ENCODE measurements at regions not wholly inside any gene's neighbourhood (a gene's known extent, or its start where the extent isn't known, plus 50 kb on each side); places are given as distances from the start of the nearest gene placed in this dataset.

GRCh38 chrX:134180601-134181274 is 56.2 kb upstream of the CCDC160 start:
- Histone ChIP-seq H4K20me1 (ENCODE audit: control insufficient read depth, insufficient read depth, low read length, poor library complexity, severe bottlenecking) (no peaks in the 10 kb centered on the region), H3K79me2 (ENCODE audit: control insufficient read depth, insufficient read depth, low read length) (no peaks in the 10 kb centered on the region), H3K36me3 (replicated peaks in 1 of 2; ENCODE audit: control extremely low read depth in 1 of 2, control insufficient read depth in 1 of 2, extremely low read depth in 1 of 2, insufficient read depth in 2 of 2, low read length in 1 of 2) (no peaks in the 10 kb centered on the region), H3K4me1 (ENCODE audit: control insufficient read depth in 2 of 2, insufficient read depth in 2 of 2, low read length in 2 of 2) (no peaks in the 10 kb centered on the region), H3K27me3 (replicated peaks in 1 of 4; ENCODE audit: control extremely low read depth in 1 of 4, control insufficient read depth in 3 of 4, insufficient read depth in 4 of 4, low read length in 3 of 4) (peaks cover 0 to 4% (median 0%) of the 10 kb centered on the region in 4 experiments), H2AFZ (ENCODE audit: insufficient read depth, low read depth, low read length, poor library complexity, severe bottlenecking) (no peak overlapping the region), H3K4me3 (ENCODE audit: control extremely low read depth in 1 of 5, extremely low read depth in 1 of 5, insufficient read depth in 1 of 5, low read depth in 2 of 5, low read length in 4 of 5) (no peak overlapping the region), H3K9ac (ENCODE audit: low read length) (no peak overlapping the region), H3K27ac (ENCODE audit: low read length in 2 of 2) (no peak overlapping the region), H3K4me2 (replicated peaks; ENCODE audit: low read depth, low read length, poor library complexity, severe bottlenecking) (no peak overlapping the region), H3K9me3 (ENCODE audit: control extremely low read depth in 1 of 3, control insufficient read depth in 2 of 3, insufficient read depth in 1 of 3, low read length in 2 of 3) (no peaks in the 10 kb centered on the region)
- Mint-ChIP-seq H3K27ac (no peak overlapping the region), H3K9me3 (ENCODE audit: insufficient read depth) (no peaks in the 10 kb centered on the region), H3K27me3 (peaks cover 9% of the 10 kb centered on the region), H3K4me1 (no peaks in the 10 kb centered on the region), H3K4me3 (no peak overlapping the region)
- intact Hi-C loops (cut with micrococcal nuclease), result no loop called here
- no CpG with 5 or more reads among the region's 4 CpGs for WGBS (ENCODE audit: insufficient coverage)
- ChIA-PET CTCF (no interaction called here), POLR2A (no interaction called here)
- DNase-seq, result no peak
- no peak for ATAC-seq (ENCODE audit: low read depth)
- TF ChIP-seq CTCF (IDR thresholded peaks at IDR 0.05) (no peak), EZH2 (IDR thresholded peaks at IDR 0.05; ENCODE audit: borderline replicate concordance, insufficient read depth, low read depth, low read length, poor library complexity, severe bottlenecking) (no peak)

- H3K79me2 ChIP-seq (ENCODE audit: control insufficient read depth, insufficient read depth, low read length), result no peaks in the 10 kb centered on the region
- no peak overlapping the region for H3K4me3 Mint-ChIP-seq
- H3K27me3 ChIP-seq (replicated peaks in 1 of 4; ENCODE audit: control extremely low read depth in 1 of 4, control insufficient read depth in 3 of 4, insufficient read depth in 4 of 4, low read length in 3 of 4), result peaks cover 0 to 4% (median 0%) of the 10 kb centered on the region in 4 experiments
- no peaks in the 10 kb centered on the region for H3K36me3 ChIP-seq (replicated peaks in 1 of 2; ENCODE audit: control extremely low read depth in 1 of 2, control insufficient read depth in 1 of 2, extremely low read depth in 1 of 2, insufficient read depth in 2 of 2, low read length in 1 of 2)
- no peak overlapping the region for H3K9ac ChIP-seq (ENCODE audit: low read length)
- H3K4me1 ChIP-seq (ENCODE audit: control insufficient read depth in 2 of 2, insufficient read depth in 2 of 2, low read length in 2 of 2), result peaks cover 3 to 4% of the 10 kb centered on the region in 2 donors
- H2AFZ ChIP-seq (ENCODE audit: insufficient read depth, low read depth, low read length, poor library complexity, severe bottlenecking), result no peak overlapping the region
- no peaks in the 10 kb centered on the region for H3K9me3 Mint-ChIP-seq (ENCODE audit: insufficient read depth)
- no peak overlapping the region for H3K27ac ChIP-seq (ENCODE audit: low read length in 2 of 2)
- no peak for ATAC-seq (ENCODE audit: low read depth)
- H3K27me3 Mint-ChIP-seq, result peaks cover 9% of the 10 kb centered on the region
- TF ChIP-seq CTCF (IDR thresholded peaks at IDR 0.05) (no peak), EZH2 (IDR thresholded peaks at IDR 0.05; ENCODE audit: borderline replicate concordance, insufficient read depth, low read depth, low read length, poor library complexity, severe bottlenecking) (no peak)
- H3K4me3 ChIP-seq (ENCODE audit: control extremely low read depth in 1 of 5, extremely low read depth in 1 of 5, insufficient read depth in 1 of 5, low read depth in 2 of 5, low read length in 4 of 5), result no peak overlapping the region
- H3K4me2 ChIP-seq (replicated peaks; ENCODE audit: low read depth, low read length, poor library complexity, severe bottlenecking), result no peak overlapping the region
- ChIA-PET CTCF (no interaction called here), POLR2A (no interaction called here)
- H3K27ac Mint-ChIP-seq, result no peak overlapping the region
- no peaks in the 10 kb centered on the region for H4K20me1 ChIP-seq (ENCODE audit: control insufficient read depth, insufficient read depth, low read length, poor library complexity, severe bottlenecking)
- no peak for DNase-seq
- no peaks in the 10 kb centered on the region for H3K9me3 ChIP-seq (ENCODE audit: control extremely low read depth in 1 of 3, control insufficient read depth in 2 of 3, insufficient read depth in 1 of 3, low read length in 2 of 3)
- H3K4me1 Mint-ChIP-seq, result no peaks in the 10 kb centered on the region
- intact Hi-C loops (cut with micrococcal nuclease), result no loop called here
- WGBS (ENCODE audit: insufficient coverage), result no CpG with 5 or more reads among the region's 2 CpGs
Measured at GRCh38 chrX:134181275-134181660, 55.7 kb upstream of the CCDC160 start.
